ENCODE measurements at regions not wholly inside any gene's neighbourhood (a gene's known extent, or its start where the extent isn't known, plus 50 kb on each side); places are given as distances from the start of the nearest gene placed in this dataset.

GRCh38 chr2:120428748-120429147 lies 82.8 kb downstream of the INHBB start:
- Histone ChIP-seq H3K4me1 (ENCODE audit: control insufficient read depth, insufficient read depth, low read length) (no peaks in the 10 kb centered on the region), H3K27me3 (ENCODE audit: control insufficient read depth, insufficient read depth) (no peaks in the 10 kb centered on the region), H3K4me3 (ENCODE audit: low read length) (no peak overlapping the region), H3K9me3 (ENCODE audit: control insufficient read depth, low read length) (no peaks in the 10 kb centered on the region), H3K27ac (ENCODE audit: low read length) (no peak overlapping the region)
- no peak for DNase-seq
- 89% methylated on average over 6 of the region's 6 CpGs for WGBS
- intact Hi-C loops (cut with DNase I): no loop called here
- ATAC-seq: no peak

GRCh38 chr2:120429586-120430500 lies 83.9 kb downstream of the INHBB start:
- DNase-seq: peak in 1 of 3 donors; percentile 9
- WGBS: 76% methylated on average over 8 of the region's 8 CpGs
- intact Hi-C loops (cut with DNase I): no loop called here

GRCh38 chr2:120430501-120430830 lies 84.5 kb downstream of the INHBB start:
- 79% methylated on average over 5 of the region's 5 CpGs for WGBS
- Histone ChIP-seq H3K27me3 (ENCODE audit: control insufficient read depth, insufficient read depth) (no peaks in the 10 kb centered on the region), H3K4me1 (ENCODE audit: control insufficient read depth, insufficient read depth, low read length) (no peaks in the 10 kb centered on the region), H3K4me3 (ENCODE audit: low read length) (no peak overlapping the region), H3K27ac (ENCODE audit: low read length) (no peak overlapping the region), H3K9me3 (ENCODE audit: control insufficient read depth, low read length) (no peaks in the 10 kb centered on the region)
- intact Hi-C loops (cut with DNase I): no loop called here
- DNase-seq: peak in 1 of 3 donors; percentile 13
- ATAC-seq: no peak

More at GRCh38 chr2:120429586-120430500, 83.9 kb downstream of the INHBB start:
- no peaks in the 10 kb centered on the region for H3K27me3 ChIP-seq (ENCODE audit: control insufficient read depth, insufficient read depth)
- no peaks in the 10 kb centered on the region for H3K9me3 ChIP-seq (ENCODE audit: control insufficient read depth, low read length)
- H3K4me3 ChIP-seq (ENCODE audit: low read length): no peak overlapping the region
- no peaks in the 10 kb centered on the region for H3K4me1 ChIP-seq (ENCODE audit: control insufficient read depth, insufficient read depth, low read length)
- ATAC-seq: no peak
- H3K27ac ChIP-seq (ENCODE audit: low read length): no peak overlapping the region

GRCh38 chr2:120430957-120431356 lies 85.0 kb downstream of the INHBB start:
- WGBS: 82% methylated on average over 6 of the region's 6 CpGs
- Histone ChIP-seq H3K27ac (ENCODE audit: low read length) (no peak overlapping the region), H3K27me3 (ENCODE audit: control insufficient read depth, insufficient read depth) (no peaks in the 10 kb centered on the region), H3K4me1 (ENCODE audit: control insufficient read depth, insufficient read depth, low read length) (no peaks in the 10 kb centered on the region), H3K9me3 (ENCODE audit: control insufficient read depth, low read length) (no peaks in the 10 kb centered on the region), H3K4me3 (ENCODE audit: low read length) (no peak overlapping the region)
- peak in 1 of 3 donors; percentile 24 for DNase-seq
- no peak for ATAC-seq
- intact Hi-C loops (cut with DNase I): no loop called here

GRCh38 chr2:120431386-120432292 lies 85.7 kb downstream of the INHBB start:
- WGBS: 87% methylated on average over 20 of the region's 20 CpGs
- H3K9me3 ChIP-seq (ENCODE audit: control insufficient read depth, low read length): no peaks in the 10 kb centered on the region
- H3K27ac ChIP-seq (ENCODE audit: low read length): no peak overlapping the region
- intact Hi-C loops (cut with DNase I): no loop called here
- ATAC-seq (peak in 1 of 2 donors; percentile 30), DNase-seq (no peak)
- H3K4me3 ChIP-seq (ENCODE audit: low read length): no peak overlapping the region
- no peaks in the 10 kb centered on the region for H3K4me1 ChIP-seq (ENCODE audit: control insufficient read depth, insufficient read depth, low read length)
- no peaks in the 10 kb centered on the region for H3K27me3 ChIP-seq (ENCODE audit: control insufficient read depth, insufficient read depth)

GRCh38 chr2:120432293-120432975 lies 86.5 kb downstream of the INHBB start:
- no peak for ATAC-seq
- H3K27me3 ChIP-seq (ENCODE audit: control insufficient read depth, insufficient read depth): no peaks in the 10 kb centered on the region
- no peaks in the 10 kb centered on the region for H3K4me1 ChIP-seq (ENCODE audit: control insufficient read depth, insufficient read depth, low read length)
- no peaks in the 10 kb centered on the region for H3K9me3 ChIP-seq (ENCODE audit: control insufficient read depth, low read length)
- intact Hi-C loops (cut with DNase I): no loop called here
- no peak overlapping the region for H3K27ac ChIP-seq (ENCODE audit: low read length)
- H3K4me3 ChIP-seq (ENCODE audit: low read length): no peak overlapping the region
- DNase-seq: no peak
- 89% methylated on average over 24 of the region's 24 CpGs for WGBS

- H3K9me3 ChIP-seq (ENCODE audit: control insufficient read depth, low read length): no peaks in the 10 kb centered on the region
- ATAC-seq (peak in 1 of 2 donors; percentile 10), DNase-seq (no peak)
- no peaks in the 10 kb centered on the region for H3K27me3 ChIP-seq (ENCODE audit: control insufficient read depth, insufficient read depth)
- 90% methylated on average over 17 of the region's 17 CpGs for WGBS
- H3K27ac ChIP-seq (ENCODE audit: low read length): no peak overlapping the region
- no peaks in the 10 kb centered on the region for H3K4me1 ChIP-seq (ENCODE audit: control insufficient read depth, insufficient read depth, low read length)
- H3K4me3 ChIP-seq (ENCODE audit: low read length): no peak overlapping the region
- intact Hi-C loops (cut with DNase I): no loop called here
Measured at GRCh38 chr2:120432976-120433815, 87.3 kb downstream of the INHBB start.

- 96% methylated on average over 7 of the region's 7 CpGs for WGBS
- DNase-seq (no peak), ATAC-seq (no peak)
- Histone ChIP-seq H3K27me3 (ENCODE audit: control insufficient read depth, insufficient read depth) (no peaks in the 10 kb centered on the region), H3K4me1 (ENCODE audit: control insufficient read depth, insufficient read depth, low read length) (no peaks in the 10 kb centered on the region), H3K9me3 (ENCODE audit: control insufficient read depth, low read length) (no peaks in the 10 kb centered on the region), H3K4me3 (ENCODE audit: low read length) (no peak overlapping the region), H3K27ac (ENCODE audit: low read length) (no peak overlapping the region)
- intact Hi-C loops (cut with DNase I): no loop called here
Measured at GRCh38 chr2:120433816-120434290, 87.9 kb downstream of the INHBB start.

GRCh38 chr2:120434492-120435308 lies 88.8 kb downstream of the INHBB start:
- Histone ChIP-seq H3K9me3 (ENCODE audit: control insufficient read depth, low read length) (no peaks in the 10 kb centered on the region), H3K27me3 (ENCODE audit: control insufficient read depth, insufficient read depth) (no peaks in the 10 kb centered on the region), H3K27ac (ENCODE audit: low read length) (no peak overlapping the region), H3K4me3 (ENCODE audit: low read length) (no peak overlapping the region), H3K4me1 (ENCODE audit: control insufficient read depth, insufficient read depth, low read length) (no peaks in the 10 kb centered on the region)
- ATAC-seq: no peak
- 74% methylated on average over 22 of the region's 22 CpGs for WGBS
- intact Hi-C loops (cut with DNase I): no loop called here
- DNase-seq: no peak
